ENCODE measurements at regions not wholly inside any gene's neighbourhood (a gene's known extent, or its start where the extent isn't known, plus 50 kb on each side); places are given as distances from the start of the nearest gene placed in this dataset.

GRCh38 chr6:169082817-169083507, 170.7 kb downstream of the THBS2 start:
- Mint-ChIP-seq H3K4me1 (ENCODE audit: insufficient read depth, unreplicated experiment) (peaks cover 9% of the 10 kb centered on the region), H3K4me3 (ENCODE audit: unreplicated experiment) (no peak overlapping the region), H3K36me3 (ENCODE audit: insufficient read depth, unreplicated experiment) (peaks cover 5% of the 10 kb centered on the region), H3K27me3 (ENCODE audit: insufficient read depth, unreplicated experiment) (no peaks in the 10 kb centered on the region), H3K27ac (ENCODE audit: low read depth, unreplicated experiment) (no peak overlapping the region), H3K9me3 (ENCODE audit: unreplicated experiment) (no peaks in the 10 kb centered on the region)
- ChIA-PET CTCF (no interaction called here), POLR2A (interaction anchor here (0.9 kb wide), 1 partner anchor 9 kb away, joined by 4 read pairs; no protein-coding TSS in a partner anchor)
- intact Hi-C loops (cut with micrococcal nuclease), result no loop called here
- BruUV-seq (replicated peaks), result no TSS peak
- DNase-seq (ENCODE audit: unreplicated experiment), result no peak
- no peak for TF ChIP-seq CTCF (IDR thresholded peaks at IDR 0.05; ENCODE audit: unreplicated experiment)

- intact Hi-C loops (cut with micrococcal nuclease), result no loop called here
- Mint-ChIP-seq H3K4me1 (ENCODE audit: insufficient read depth, unreplicated experiment) (peaks cover 9% of the 10 kb centered on the region), H3K27ac (ENCODE audit: low read depth, unreplicated experiment) (no peak overlapping the region), H3K27me3 (ENCODE audit: insufficient read depth, unreplicated experiment) (no peaks in the 10 kb centered on the region), H3K9me3 (ENCODE audit: unreplicated experiment) (no peaks in the 10 kb centered on the region), H3K4me3 (ENCODE audit: unreplicated experiment) (no peak overlapping the region), H3K36me3 (ENCODE audit: insufficient read depth, unreplicated experiment) (peaks cover 5% of the 10 kb centered on the region)
- CTCF ChIA-PET, result interaction anchor here (0.6 kb wide), 1 partner anchor 255 kb away, joined by 3 read pairs; no protein-coding TSS in a partner anchor
- POLR2A ChIA-PET, result no interaction called here
- no peak for TF ChIP-seq CTCF (IDR thresholded peaks at IDR 0.05; ENCODE audit: unreplicated experiment)
- BruUV-seq (replicated peaks), result no TSS peak
- DNase-seq (ENCODE audit: unreplicated experiment), result no peak
Observed at GRCh38 chr6:169082093-169082492, 171.6 kb downstream of the THBS2 start.

- Mint-ChIP-seq H3K36me3 (ENCODE audit: insufficient read depth, unreplicated experiment) (peaks cover 5% of the 10 kb centered on the region), H3K9me3 (ENCODE audit: unreplicated experiment) (no peaks in the 10 kb centered on the region), H3K27me3 (ENCODE audit: insufficient read depth, unreplicated experiment) (no peaks in the 10 kb centered on the region), H3K4me3 (ENCODE audit: unreplicated experiment) (no peak overlapping the region), H3K4me1 (ENCODE audit: insufficient read depth, unreplicated experiment) (peaks cover 9% of the 10 kb centered on the region), H3K27ac (ENCODE audit: low read depth, unreplicated experiment) (no peak overlapping the region)
- no TSS peak for BruUV-seq (replicated peaks)
- no peak for DNase-seq (ENCODE audit: unreplicated experiment)
- ChIA-PET POLR2A (no interaction called here), CTCF (no interaction called here)
- TF ChIP-seq CTCF (IDR thresholded peaks at IDR 0.05; ENCODE audit: unreplicated experiment), result no peak
- intact Hi-C loops (cut with micrococcal nuclease), result no loop called here
Observed at GRCh38 chr6:169081248-169081647, 172.4 kb downstream of the THBS2 start.

GRCh38 chr6:169079650-169080049, 174.0 kb downstream of the THBS2 start:
- POLR2A ChIA-PET, result interaction anchor here (0.7 to 1.5 kb wide), 6 partner anchors 9 to 622 kb away, joined by 3 to 8 read pairs (median 3); no protein-coding TSS in a partner anchor
- Mint-ChIP-seq H3K36me3 (ENCODE audit: insufficient read depth, unreplicated experiment) (peaks cover 5% of the 10 kb centered on the region), H3K27ac (ENCODE audit: low read depth, unreplicated experiment) (no peak overlapping the region), H3K4me3 (ENCODE audit: unreplicated experiment) (no peak overlapping the region), H3K9me3 (ENCODE audit: unreplicated experiment) (no peaks in the 10 kb centered on the region), H3K27me3 (ENCODE audit: insufficient read depth, unreplicated experiment) (no peaks in the 10 kb centered on the region), H3K4me1 (ENCODE audit: insufficient read depth, unreplicated experiment) (peaks cover 9% of the 10 kb centered on the region)
- BruUV-seq (replicated peaks), result no TSS peak
- CTCF ChIA-PET, result interaction anchor here (0.6 to 0.7 kb wide), 2 partner anchors 92 to 120 kb away, joined by 3 read pairs; no protein-coding TSS in a partner anchor
- intact Hi-C loops (cut with micrococcal nuclease), result loop anchor here (10.0 kb wide), 1 partner anchor 125 kb away; no protein-coding TSS in a partner anchor
- TF ChIP-seq CTCF (IDR thresholded peaks at IDR 0.05; ENCODE audit: unreplicated experiment), result no peak
- DNase-seq (ENCODE audit: unreplicated experiment), result peak; percentile 27

Measured in MCF 10A (cell line).